A172 (cell line): ENCODE measurements at regions not wholly inside any gene's neighbourhood (a gene's known extent, or its start where the extent isn't known, plus 50 kb on each side); places are given as distances from the start of the nearest gene placed in this dataset.
A peak's percentile ranks its signal among the peaks of the same experiment; 100 is the strongest.
"Not testable (repeated sequence)": the region's sequence is repeated elsewhere in the genome, so short reads cannot be mapped to it uniquely, and the experiment has no call there.

ENCODE experiments used
- DNase-seq: peaks from one replicate; pipeline ENCODE4 v3.0.0-alpha.2; 2015; ENCODE audit warnings: low spot score

- DNase-seq = no peak
Observed at GRCh38 chrX:25141684-25142083, 125.9 kb upstream of the ARX start.

GRCh38 chrX:25131055-25131454 lies 115.3 kb upstream of the ARX start:
- DNase-seq = peak; percentile 38

GRCh38 chrX:25130619-25131018 lies 114.9 kb upstream of the ARX start:
- DNase-seq = no peak

GRCh38 chrX:25125483-25125882 lies 109.7 kb upstream of the ARX start:
- DNase-seq = no peak

GRCh38 chrX:25124391-25124790 lies 108.6 kb upstream of the ARX start:
- DNase-seq = no peak

GRCh38 chrX:25112156-25112555 lies 96.4 kb upstream of the ARX start:
- no peak for DNase-seq

GRCh38 chrX:25108481-25108880 lies 92.7 kb upstream of the ARX start:
- DNase-seq = no peak

- no peak for DNase-seq
Observed at GRCh38 chrX:25105221-25105620, 89.5 kb upstream of the ARX start.

- DNase-seq = no peak
Observed at GRCh38 chrX:25096522-25097045, 80.8 kb upstream of the ARX start.

GRCh38 chrX:25091152-25091551 lies 75.4 kb upstream of the ARX start:
- DNase-seq = not testable (repeated sequence)

GRCh38 chrX:25084446-25084845 lies 68.7 kb upstream of the ARX start:
- DNase-seq = no peak

- peak; percentile 65 for DNase-seq
Observed at GRCh38 chrX:25083661-25084060, 67.9 kb upstream of the ARX start.

- DNase-seq = no peak
Observed at GRCh38 chrX:25079020-25079419, 63.3 kb upstream of the ARX start.

- DNase-seq = no peak
Observed at GRCh38 chrX:25076941-25077500, 61.3 kb upstream of the ARX start.

- DNase-seq = no peak
Observed at GRCh38 chrX:25072247-25072646, 56.5 kb upstream of the ARX start.

- DNase-seq = no peak
Observed at GRCh38 chrX:25070038-25070437, 54.3 kb upstream of the ARX start.

GRCh38 chrX:25069209-25069608 lies 53.4 kb upstream of the ARX start:
- DNase-seq = no peak

- no peak for DNase-seq
Observed at GRCh38 chrX:25068340-25068739, 52.6 kb upstream of the ARX start.

- DNase-seq = no peak
Observed at GRCh38 chrX:25067271-25068172, 51.8 kb upstream of the ARX start.

- no peak for DNase-seq
Observed at GRCh38 chrX:25066131-25066530, 50.4 kb upstream of the ARX start.
